HCT116 (cell line): ENCODE measurements at regions not wholly inside any gene's neighbourhood (a gene's known extent, or its start where the extent isn't known, plus 50 kb on each side); places are given as distances from the start of the nearest gene placed in this dataset.

Source experiments
- EGR1 ChIP-seq: IDR thresholded peaks from 2 replicates; pipeline ENCODE4 v1.6.1; 2012; ENCODE audit warnings: low read depth
- ELF1 ChIP-seq: IDR thresholded peaks from 2 replicates; pipeline ENCODE4 v1.6.1; 2012; ENCODE audit warnings: low read depth, borderline replicate concordance
- EZH2 ChIP-seq: fragments of 200-600 bp; sonication (generic); IDR thresholded peaks from 2 replicates; pipeline ENCODE4 v1.6.1; 2017; ENCODE audit warnings: antibody characterized with exemption, mixed run types
- EZH2phosphoT487 ChIP-seq: fragments of 200-600 bp; IDR thresholded peaks from 2 replicates; pipeline ENCODE4 v1.6.1; 2018; ENCODE audit warnings: antibody characterized with exemption, borderline replicate concordance
- FOSL1 ChIP-seq: IDR thresholded peaks from 2 replicates; pipeline ENCODE4 v1.6.1; 2012; ENCODE audit warnings: low read depth
- POLR2A ChIP-seq: IDR thresholded peaks from 2 replicates; pipeline ENCODE4 v1.7.0; 2011; ENCODE audit warnings: borderline replicate concordance; ENCODE audit not compliant: insufficient read depth, insufficient read length; ENCODE audit errors: extremely low read depth
- POLR2AphosphoS5 ChIP-seq: IDR thresholded peaks from 2 replicates; pipeline ENCODE4 v1.6.1; 2011; ENCODE audit warnings: mild to moderate bottlenecking, low read depth, low read length, moderate library complexity
- SRF ChIP-seq: IDR thresholded peaks from 2 replicates; pipeline ENCODE4 v1.6.1; 2012; ENCODE audit warnings: low read depth
- YY1 ChIP-seq: IDR thresholded peaks from 2 replicates; pipeline ENCODE4 v1.6.1; 2011; ENCODE audit warnings: low read length, low read depth, moderate library complexity, mild to moderate bottlenecking; ENCODE audit not compliant: insufficient replicate concordance; ENCODE audit errors: extremely low read depth
- TF ChIP-seq, protein P1 (sequence below), 3 experiments: fragments of 200-600 bp in 1 of 3; sonication (generic) in 1 of 3; IDR thresholded peaks in 2 of 3; conservative IDR thresholded peaks in 1 of 3; 2 replicates each; pipeline ENCODE4 v1.5.1; 2012 to 2017; ENCODE audit warnings: low read depth in 2 of 3, low read length in 2 of 3, antibody characterized with exemption in 1 of 3, borderline replicate concordance in 1 of 3, control low read depth in 1 of 3, mild to moderate bottlenecking in 1 of 3, mixed read lengths in 1 of 3, mixed run types in 1 of 3, moderate library complexity in 1 of 3; ENCODE audit not compliant: insufficient read depth in 1 of 3
- TF ChIP-seq, protein P2 (sequence below): IDR thresholded peaks from 2 replicates; pipeline ENCODE4 v1.6.1; 2012
- TF ChIP-seq, protein P3 (sequence below): IDR thresholded peaks from 2 replicates; pipeline ENCODE4 v1.6.1; 2012; ENCODE audit warnings: low read depth
- TF ChIP-seq, protein P4 (sequence below): IDR thresholded peaks from 2 replicates; pipeline ENCODE4 v1.6.1; 2012

DNA sequence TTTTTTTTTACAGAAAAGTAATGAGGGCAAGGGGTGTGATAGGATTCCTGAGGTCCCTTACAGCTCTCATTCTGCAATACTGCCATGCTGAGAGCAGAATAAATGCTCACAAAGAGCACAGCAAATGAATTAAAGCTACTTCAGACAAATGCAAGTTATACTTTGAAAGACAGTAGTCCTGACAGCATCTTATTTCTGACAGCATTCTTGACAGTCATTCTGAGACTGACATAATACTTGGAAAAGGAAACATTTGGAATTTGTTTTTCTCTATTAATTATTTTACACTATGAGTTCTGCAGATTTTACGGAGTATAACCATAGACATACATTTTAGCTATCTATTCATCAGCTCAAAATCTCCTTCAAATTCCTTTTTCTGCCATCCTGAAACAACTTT lies 935.2 kb upstream of the FAM98A start:
- TF ChIP-seq POLR2A (no peak), FOSL1 (no peak), EZH2phosphoT487 (no peak), YY1 (no peak), POLR2AphosphoS5 (no peak), EGR1 (no peak), SRF (no peak), ELF1 (no peak), EZH2 (no peak)
- TF ChIP-seq, protein P1, sequence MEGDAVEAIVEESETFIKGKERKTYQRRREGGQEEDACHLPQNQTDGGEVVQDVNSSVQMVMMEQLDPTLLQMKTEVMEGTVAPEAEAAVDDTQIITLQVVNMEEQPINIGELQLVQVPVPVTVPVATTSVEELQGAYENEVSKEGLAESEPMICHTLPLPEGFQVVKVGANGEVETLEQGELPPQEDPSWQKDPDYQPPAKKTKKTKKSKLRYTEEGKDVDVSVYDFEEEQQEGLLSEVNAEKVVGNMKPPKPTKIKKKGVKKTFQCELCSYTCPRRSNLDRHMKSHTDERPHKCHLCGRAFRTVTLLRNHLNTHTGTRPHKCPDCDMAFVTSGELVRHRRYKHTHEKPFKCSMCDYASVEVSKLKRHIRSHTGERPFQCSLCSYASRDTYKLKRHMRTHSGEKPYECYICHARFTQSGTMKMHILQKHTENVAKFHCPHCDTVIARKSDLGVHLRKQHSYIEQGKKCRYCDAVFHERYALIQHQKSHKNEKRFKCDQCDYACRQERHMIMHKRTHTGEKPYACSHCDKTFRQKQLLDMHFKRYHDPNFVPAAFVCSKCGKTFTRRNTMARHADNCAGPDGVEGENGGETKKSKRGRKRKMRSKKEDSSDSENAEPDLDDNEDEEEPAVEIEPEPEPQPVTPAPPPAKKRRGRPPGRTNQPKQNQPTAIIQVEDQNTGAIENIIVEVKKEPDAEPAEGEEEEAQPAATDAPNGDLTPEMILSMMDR (IDR thresholded peaks at IDR 0.05 in 2 of 3, conservative IDR thresholded peaks at IDR 0.05 in 1 of 3; ENCODE audit: borderline replicate concordance in 1 of 3, insufficient read depth in 1 of 3, low read depth in 2 of 3, low read length in 2 of 3), result no peak
- TF ChIP-seq, protein P2, sequence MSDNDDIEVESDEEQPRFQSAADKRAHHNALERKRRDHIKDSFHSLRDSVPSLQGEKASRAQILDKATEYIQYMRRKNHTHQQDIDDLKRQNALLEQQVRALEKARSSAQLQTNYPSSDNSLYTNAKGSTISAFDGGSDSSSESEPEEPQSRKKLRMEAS, result no peak
- TF ChIP-seq, protein P3, sequence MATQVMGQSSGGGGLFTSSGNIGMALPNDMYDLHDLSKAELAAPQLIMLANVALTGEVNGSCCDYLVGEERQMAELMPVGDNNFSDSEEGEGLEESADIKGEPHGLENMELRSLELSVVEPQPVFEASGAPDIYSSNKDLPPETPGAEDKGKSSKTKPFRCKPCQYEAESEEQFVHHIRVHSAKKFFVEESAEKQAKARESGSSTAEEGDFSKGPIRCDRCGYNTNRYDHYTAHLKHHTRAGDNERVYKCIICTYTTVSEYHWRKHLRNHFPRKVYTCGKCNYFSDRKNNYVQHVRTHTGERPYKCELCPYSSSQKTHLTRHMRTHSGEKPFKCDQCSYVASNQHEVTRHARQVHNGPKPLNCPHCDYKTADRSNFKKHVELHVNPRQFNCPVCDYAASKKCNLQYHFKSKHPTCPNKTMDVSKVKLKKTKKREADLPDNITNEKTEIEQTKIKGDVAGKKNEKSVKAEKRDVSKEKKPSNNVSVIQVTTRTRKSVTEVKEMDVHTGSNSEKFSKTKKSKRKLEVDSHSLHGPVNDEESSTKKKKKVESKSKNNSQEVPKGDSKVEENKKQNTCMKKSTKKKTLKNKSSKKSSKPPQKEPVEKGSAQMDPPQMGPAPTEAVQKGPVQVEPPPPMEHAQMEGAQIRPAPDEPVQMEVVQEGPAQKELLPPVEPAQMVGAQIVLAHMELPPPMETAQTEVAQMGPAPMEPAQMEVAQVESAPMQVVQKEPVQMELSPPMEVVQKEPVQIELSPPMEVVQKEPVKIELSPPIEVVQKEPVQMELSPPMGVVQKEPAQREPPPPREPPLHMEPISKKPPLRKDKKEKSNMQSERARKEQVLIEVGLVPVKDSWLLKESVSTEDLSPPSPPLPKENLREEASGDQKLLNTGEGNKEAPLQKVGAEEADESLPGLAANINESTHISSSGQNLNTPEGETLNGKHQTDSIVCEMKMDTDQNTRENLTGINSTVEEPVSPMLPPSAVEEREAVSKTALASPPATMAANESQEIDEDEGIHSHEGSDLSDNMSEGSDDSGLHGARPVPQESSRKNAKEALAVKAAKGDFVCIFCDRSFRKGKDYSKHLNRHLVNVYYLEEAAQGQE, result no peak
- TF ChIP-seq, protein P4, sequence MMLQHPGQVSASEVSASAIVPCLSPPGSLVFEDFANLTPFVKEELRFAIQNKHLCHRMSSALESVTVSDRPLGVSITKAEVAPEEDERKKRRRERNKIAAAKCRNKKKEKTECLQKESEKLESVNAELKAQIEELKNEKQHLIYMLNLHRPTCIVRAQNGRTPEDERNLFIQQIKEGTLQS, result no peak
